ENCODE measurements at regions not wholly inside any gene's neighbourhood (a gene's known extent, or its start where the extent isn't known, plus 50 kb on each side); places are given as distances from the start of the nearest gene placed in this dataset.

DNA sequence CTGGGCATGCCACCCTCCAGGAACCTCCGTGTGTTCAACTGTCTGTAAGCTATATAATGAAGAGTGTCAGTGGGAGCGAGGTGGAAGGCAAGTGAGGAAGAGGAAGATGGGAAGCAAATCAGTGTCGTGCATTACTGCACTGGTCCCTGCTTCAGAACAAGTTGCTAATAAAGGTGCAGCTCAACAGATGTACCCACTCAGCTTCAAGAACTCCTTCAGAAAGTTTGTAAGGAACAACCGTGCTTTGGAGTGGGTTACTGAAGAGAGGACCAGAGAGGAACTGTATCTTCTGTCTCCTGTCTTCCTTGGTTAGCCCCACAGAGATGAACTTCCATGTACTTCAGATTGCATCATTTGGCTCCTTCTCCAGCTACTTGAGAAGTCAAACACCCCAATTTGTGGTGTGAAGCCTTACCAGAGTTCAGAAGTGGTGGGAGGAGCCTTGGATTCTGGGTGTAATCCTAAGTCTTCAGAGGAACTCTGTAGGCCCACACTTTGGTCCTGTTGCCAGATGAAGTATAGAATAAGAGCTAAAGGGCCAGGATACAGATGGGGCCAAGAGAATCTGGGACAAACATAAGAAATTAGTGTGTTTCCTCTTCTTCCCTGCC lies 290.5 kb upstream of the PROX1 start:
- TF ChIP-seq, protein P1, sequence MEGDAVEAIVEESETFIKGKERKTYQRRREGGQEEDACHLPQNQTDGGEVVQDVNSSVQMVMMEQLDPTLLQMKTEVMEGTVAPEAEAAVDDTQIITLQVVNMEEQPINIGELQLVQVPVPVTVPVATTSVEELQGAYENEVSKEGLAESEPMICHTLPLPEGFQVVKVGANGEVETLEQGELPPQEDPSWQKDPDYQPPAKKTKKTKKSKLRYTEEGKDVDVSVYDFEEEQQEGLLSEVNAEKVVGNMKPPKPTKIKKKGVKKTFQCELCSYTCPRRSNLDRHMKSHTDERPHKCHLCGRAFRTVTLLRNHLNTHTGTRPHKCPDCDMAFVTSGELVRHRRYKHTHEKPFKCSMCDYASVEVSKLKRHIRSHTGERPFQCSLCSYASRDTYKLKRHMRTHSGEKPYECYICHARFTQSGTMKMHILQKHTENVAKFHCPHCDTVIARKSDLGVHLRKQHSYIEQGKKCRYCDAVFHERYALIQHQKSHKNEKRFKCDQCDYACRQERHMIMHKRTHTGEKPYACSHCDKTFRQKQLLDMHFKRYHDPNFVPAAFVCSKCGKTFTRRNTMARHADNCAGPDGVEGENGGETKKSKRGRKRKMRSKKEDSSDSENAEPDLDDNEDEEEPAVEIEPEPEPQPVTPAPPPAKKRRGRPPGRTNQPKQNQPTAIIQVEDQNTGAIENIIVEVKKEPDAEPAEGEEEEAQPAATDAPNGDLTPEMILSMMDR (optimal IDR thresholded peaks at IDR 0.05 in 1 of 3, IDR thresholded peaks at IDR 0.05 in 1 of 3, conservative IDR thresholded peaks at IDR 0.05 in 1 of 3; ENCODE audit: extremely low read depth in 1 of 3, insufficient read depth in 2 of 3, low read length in 3 of 3), result no peak
- no peak for TF ChIP-seq EZH2 (IDR thresholded peaks at IDR 0.05; ENCODE audit: low read length)
